Endodermal cell (in vitro differentiated cells): ENCODE measurements at regions not wholly inside any gene's neighbourhood (a gene's known extent, or its start where the extent isn't known, plus 50 kb on each side); places are given as distances from the start of the nearest gene placed in this dataset.
"Not testable (repeated sequence)": the region's sequence is repeated elsewhere in the genome, so short reads cannot be mapped to it uniquely, and the experiment has no call there.

Experiments
- DNase-seq: peaks from one replicate; pipeline ENCODE4 v3.0.0-alpha.2; 2017
- H3K27ac ChIP-seq: 2 replicates; pipeline ENCODE4 v1.5.1; 2013; ENCODE audit warnings: mild to moderate bottlenecking, low read depth, low read length, moderate library complexity
- H3K27me3 ChIP-seq: 2 replicates; pipeline ENCODE4 v1.6.1; 2013; ENCODE audit warnings: mild to moderate bottlenecking, low read length, moderate library complexity; ENCODE audit not compliant: insufficient read depth, control insufficient read depth, poor library complexity, severe bottlenecking
- H3K36me3 ChIP-seq: 2 replicates; pipeline ENCODE4 v1.7.0; 2013; ENCODE audit warnings: mild to moderate bottlenecking, low read length, moderate library complexity; ENCODE audit not compliant: control insufficient read depth, insufficient read depth
- H3K4me1 ChIP-seq: one replicate; pipeline ENCODE4 v1.7.0; 2013; ENCODE audit warnings: low read length; ENCODE audit not compliant: control insufficient read depth, insufficient read depth
- H3K4me3 ChIP-seq: 2 replicates; pipeline ENCODE4 v1.5.1; 2013; ENCODE audit warnings: mild to moderate bottlenecking, low read length, moderate library complexity
- H3K9ac ChIP-seq: 2 replicates; pipeline ENCODE4 v1.6.1; 2013; ENCODE audit warnings: mild to moderate bottlenecking, low read length, moderate library complexity; ENCODE audit not compliant: poor library complexity, severe bottlenecking; ENCODE audit errors: extremely low read depth
- H3K9me3 ChIP-seq: 2 replicates; pipeline ENCODE4 v1.6.1; 2013; ENCODE audit warnings: mild to moderate bottlenecking, low read length, moderate library complexity; ENCODE audit not compliant: control insufficient read depth
- H3K27ac Mint-ChIP-seq: 2 replicates; pipeline ENCODE4 v1.8.0; 2020; ENCODE audit warnings: mixed read lengths
- H3K27me3 Mint-ChIP-seq: 2 replicates; pipeline ENCODE4 v1.8.0; 2021; ENCODE audit warnings: mild to moderate bottlenecking, mixed read lengths; ENCODE audit not compliant: insufficient read depth
- H3K36me3 Mint-ChIP-seq: 2 replicates; pipeline ENCODE4 v1.8.0; 2020; ENCODE audit warnings: low read depth, mixed read lengths
- H3K4me1 Mint-ChIP-seq: 2 replicates; pipeline ENCODE4 v1.8.0; 2020; ENCODE audit warnings: mixed read lengths
- H3K4me3 Mint-ChIP-seq: 2 replicates; pipeline ENCODE4 v1.8.0; 2020; ENCODE audit warnings: mild to moderate bottlenecking, moderate library complexity, mixed read lengths
- H3K9me3 Mint-ChIP-seq: 2 replicates; pipeline ENCODE4 v1.8.0; 2020; ENCODE audit warnings: mild to moderate bottlenecking, mixed read lengths
- WGBS, 2 experiments: methylation state at CpG; one replicate each; pipeline versions ENCODE4 v1.1.5 to v1.1.7; 2013; ENCODE audit warnings: missing lambda C conversion rate in 2 of 2, mixed read lengths in 1 of 2; ENCODE audit not compliant: insufficient coverage in 1 of 2, insufficient read length in 1 of 2; 5-methylcytosine and 5-hydroxymethylcytosine counted together

DNA sequence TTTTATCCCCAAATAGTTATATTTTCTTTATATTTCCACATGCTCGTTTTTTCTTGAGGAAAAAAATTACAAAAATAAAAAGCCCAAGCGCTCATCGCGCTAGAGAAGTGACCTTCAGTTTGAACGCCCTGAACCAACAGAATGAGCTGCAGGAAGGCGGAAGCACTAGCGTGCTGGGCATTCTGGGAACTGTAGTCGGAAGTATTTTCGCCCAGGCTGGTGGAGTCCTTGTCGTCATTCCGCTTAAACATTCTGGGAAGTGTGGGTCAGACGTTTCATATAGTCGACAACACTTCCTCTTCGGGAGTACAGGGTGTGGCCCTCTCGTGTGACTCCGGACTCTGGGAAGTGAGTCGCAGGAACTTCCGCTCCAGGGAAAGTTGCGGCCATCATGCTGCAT, 692.4 kb upstream of the DEFB115 start:
- H3K27me3 ChIP-seq, DNase-seq, H3K4me1 Mint-ChIP-seq, H3K27me3 Mint-ChIP-seq, H3K36me3 Mint-ChIP-seq, H3K4me1 ChIP-seq, H3K9me3 ChIP-seq, H3K4me3 Mint-ChIP-seq, H3K36me3 ChIP-seq, H3K4me3 ChIP-seq, H3K9ac ChIP-seq, H3K27ac ChIP-seq, H3K27ac Mint-ChIP-seq: not testable (repeated sequence)
- WGBS, 2 experiments = 93 to 99% methylated on average over 17 to 19 of the region's 19 CpGs
- H3K9me3 Mint-ChIP-seq = peaks cover 50% of the 10 kb centered on the region

DNA sequence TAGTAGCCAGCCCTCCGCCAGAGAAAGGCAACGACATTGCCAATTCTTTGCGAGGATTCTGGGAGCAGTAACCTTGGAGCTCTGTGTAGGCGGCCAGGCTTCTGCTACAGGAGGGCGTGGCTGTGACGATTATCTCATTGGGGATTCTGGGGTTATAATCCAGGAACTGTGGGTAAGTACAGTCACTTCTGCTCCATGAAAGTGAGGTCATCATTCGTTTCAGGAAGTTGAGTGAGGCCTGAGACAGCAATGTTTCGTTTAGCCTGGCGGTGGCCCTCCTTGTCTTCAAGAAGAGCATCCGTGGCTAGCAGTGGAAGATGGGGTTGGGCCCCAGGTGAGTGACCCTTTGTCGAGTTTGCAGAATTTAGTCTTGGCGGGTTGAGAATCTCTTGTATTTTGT, 687.6 kb upstream of the DEFB115 start:
- H3K36me3 ChIP-seq, H3K9ac ChIP-seq, H3K27ac Mint-ChIP-seq, H3K36me3 Mint-ChIP-seq, H3K27me3 ChIP-seq, H3K4me3 Mint-ChIP-seq, H3K4me3 ChIP-seq, H3K27ac ChIP-seq, H3K27me3 Mint-ChIP-seq, H3K4me1 ChIP-seq, H3K9me3 ChIP-seq, DNase-seq, H3K4me1 Mint-ChIP-seq: not testable (repeated sequence)
- peaks cover 51% of the 10 kb centered on the region for H3K9me3 Mint-ChIP-seq
- 91% methylated on average over 9 of the region's 12 CpGs; no CpG with 5 or more reads in 1 of the 2 experiments for WGBS, 2 experiments

GRCh38 chr20:30570622-30571021, 686.8 kb upstream of the DEFB115 start:
- H3K9me3 Mint-ChIP-seq = peaks cover 47% of the 10 kb centered on the region
- WGBS, 2 experiments = 70 to 100% methylated on average over 1 to 2 of the region's 4 CpGs
- not testable (repeated sequence) for DNase-seq

GRCh38 chr20:30574337-30574736, 683.1 kb upstream of the DEFB115 start:
- DNase-seq, H3K27ac ChIP-seq, H3K27ac Mint-ChIP-seq, H3K36me3 Mint-ChIP-seq, H3K4me3 Mint-ChIP-seq, H3K4me3 ChIP-seq, H3K4me1 ChIP-seq, H3K27me3 ChIP-seq, H3K4me1 Mint-ChIP-seq, H3K27me3 Mint-ChIP-seq, H3K36me3 ChIP-seq, H3K9ac ChIP-seq, H3K9me3 ChIP-seq: not testable (repeated sequence)
- WGBS, 2 experiments = no CpG with 5 or more reads among the region's 2 CpGs
- H3K9me3 Mint-ChIP-seq = peaks cover 48% of the 10 kb centered on the region

More at GRCh38 chr20:30570622-30571021, 686.8 kb upstream of the DEFB115 start:
- not testable (repeated sequence) for H3K36me3 ChIP-seq, H3K4me1 ChIP-seq, H3K27me3 ChIP-seq, H3K4me3 Mint-ChIP-seq, H3K9me3 ChIP-seq, H3K27me3 Mint-ChIP-seq, H3K4me3 ChIP-seq, H3K9ac ChIP-seq, H3K27ac ChIP-seq, H3K4me1 Mint-ChIP-seq, H3K36me3 Mint-ChIP-seq, H3K27ac Mint-ChIP-seq

DNA sequence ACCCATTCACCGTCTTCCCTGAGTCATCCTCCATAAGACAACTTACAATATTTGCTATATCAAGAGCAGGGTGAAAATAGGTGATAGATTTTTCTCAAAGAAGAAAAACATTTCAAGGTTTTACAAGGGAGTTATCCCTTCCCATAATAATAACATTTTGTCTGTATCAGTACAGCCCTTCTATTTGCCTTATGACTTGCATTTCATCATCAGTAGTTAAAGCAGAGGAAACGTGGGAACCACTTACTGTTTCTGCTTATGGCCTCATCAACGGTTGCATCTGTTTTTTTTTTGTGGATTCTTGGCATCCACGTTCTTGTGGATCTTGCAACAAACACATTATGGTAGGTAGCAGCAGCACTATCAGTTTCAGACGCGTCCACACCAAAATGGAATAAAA, 678.4 kb upstream of the DEFB115 start:
- DNase-seq, H3K27ac Mint-ChIP-seq, H3K36me3 ChIP-seq, H3K27ac ChIP-seq, H3K4me1 Mint-ChIP-seq, H3K36me3 Mint-ChIP-seq, H3K9me3 ChIP-seq, H3K4me1 ChIP-seq, H3K27me3 Mint-ChIP-seq, H3K27me3 ChIP-seq: not testable (repeated sequence)
- Mint-ChIP-seq H3K4me3 (peak overlapping the region; percentile 69), H3K9me3 (peaks cover 49% of the 10 kb centered on the region)
- H3K9ac ChIP-seq = peak overlapping the region; percentile 39
- 23% methylated on average over 3 of the region's 6 CpGs; no CpG with 5 or more reads in 1 of the 2 experiments for WGBS, 2 experiments
- H3K4me3 ChIP-seq = peak overlapping the region; percentile 88

GRCh38 chr20:30579824-30580438, 677.5 kb upstream of the DEFB115 start:
- DNase-seq = peak; percentile 83
- not testable (repeated sequence) for H3K4me1 ChIP-seq, H3K4me1 Mint-ChIP-seq, H3K27me3 Mint-ChIP-seq, H3K27me3 ChIP-seq, H3K27ac ChIP-seq, H3K36me3 ChIP-seq, H3K9me3 ChIP-seq, H3K36me3 Mint-ChIP-seq
- H3K4me3 Mint-ChIP-seq = peak overlapping the region; percentile 69
- WGBS, 2 experiments = 15 to 23% methylated on average over 12 to 26 of the region's 27 CpGs
- peaks cover 51% of the 10 kb centered on the region for H3K9me3 Mint-ChIP-seq
- peak overlapping the region; percentile 70 for H3K27ac Mint-ChIP-seq
- Histone ChIP-seq H3K9ac (peak overlapping the region; percentile 39), H3K4me3 (peak overlapping the region; percentile 88)
